Effector memory CD8-positive, alpha-beta T cell (primary cell): ENCODE measurements at regions not wholly inside any gene's neighbourhood (a gene's known extent, or its start where the extent isn't known, plus 50 kb on each side); places are given as distances from the start of the nearest gene placed in this dataset.

Experiments used
- ATAC-seq: fragments of 150-1000 bp; cut with Tn5 transposase; replicated peaks from 2 replicates; pipeline ENCODE4 v1.10.0; 2021; ENCODE audit warnings: mild to moderate bottlenecking, moderate library complexity
- DNase-seq, 3 experiments: peaks; one replicate each; pipeline ENCODE4 v3.0.0; 2021
- H3K27ac Mint-ChIP-seq, 2 donors: one replicate each; pipeline ENCODE4 v1.8.0; 2022; ENCODE audit warnings: mild to moderate bottlenecking in 2 of 2, mixed read lengths in 2 of 2, moderate library complexity in 2 of 2
- H3K27me3 Mint-ChIP-seq, 2 donors: one replicate each; pipeline ENCODE4 v1.8.0; 2022; ENCODE audit warnings: mixed read lengths in 2 of 2
- H3K36me3 Mint-ChIP-seq: one replicate; pipeline ENCODE4 v1.8.0; 2022; ENCODE audit warnings: mild to moderate bottlenecking, moderate library complexity, mixed read lengths; ENCODE audit not compliant: insufficient read depth
- H3K4me1 Mint-ChIP-seq, 2 donors: one replicate each; pipeline ENCODE4 v1.8.0; 2022; ENCODE audit warnings: low read depth in 2 of 2, mixed read lengths in 2 of 2
- H3K4me3 Mint-ChIP-seq, 2 donors: one replicate each; pipeline ENCODE4 v1.8.0; 2022; ENCODE audit warnings: mild to moderate bottlenecking in 2 of 2, mixed read lengths in 2 of 2, moderate library complexity in 2 of 2
- H3K9me3 Mint-ChIP-seq, 2 donors: one replicate each; pipeline ENCODE4 v1.8.0; 2022; ENCODE audit warnings: mixed read lengths in 2 of 2

DNA sequence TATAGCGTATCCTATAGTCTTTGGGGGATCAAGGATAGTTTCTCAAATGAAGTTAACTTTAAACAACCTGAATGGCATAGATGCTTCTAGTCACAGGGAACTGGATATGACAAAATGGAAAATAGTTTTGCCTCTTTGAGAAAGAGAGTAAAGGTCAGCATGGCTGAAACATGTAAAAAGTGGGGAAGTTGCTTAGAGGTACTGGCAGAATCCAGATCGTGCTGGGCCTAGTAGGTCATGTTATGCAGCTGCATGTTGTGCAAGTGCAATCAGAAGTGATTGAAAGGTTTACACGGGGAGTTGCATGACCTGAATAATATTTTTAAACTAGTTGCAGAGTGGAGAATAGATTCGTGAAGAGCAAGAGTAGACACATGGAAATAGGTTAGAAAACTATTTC is 201.1 kb upstream of the HDAC9 start:
- no peak overlapping the region for H3K4me3 Mint-ChIP-seq

DNA sequence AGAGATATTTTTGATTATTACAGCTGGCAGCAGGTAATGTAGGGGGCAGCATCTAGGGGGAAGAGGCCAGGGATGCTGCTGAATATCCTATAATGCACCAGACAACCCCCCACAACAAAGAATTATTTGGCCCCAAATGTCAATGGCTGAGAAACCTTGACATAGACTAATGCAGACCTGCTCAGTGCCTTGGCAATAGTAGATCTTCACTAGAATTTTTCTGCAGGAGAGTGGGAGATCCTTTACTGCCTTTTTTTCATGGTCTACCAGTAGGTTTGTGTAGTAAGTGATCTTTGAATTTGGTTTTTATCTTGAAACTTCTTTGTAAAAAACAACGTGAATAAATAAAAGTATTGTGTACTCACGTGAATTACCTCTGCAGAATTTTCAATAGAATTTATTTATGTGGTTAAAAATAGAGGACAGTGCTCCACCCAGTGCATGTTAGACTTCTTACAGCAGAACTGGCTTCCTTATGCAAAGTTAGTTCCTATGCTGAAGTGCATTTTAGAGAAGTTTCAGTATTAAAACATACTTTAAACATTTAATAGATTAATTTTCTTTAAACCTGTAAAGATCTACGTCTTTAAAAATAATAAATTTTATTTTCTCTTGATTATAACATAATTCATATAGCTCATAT is 199.6 kb upstream of the HDAC9 start:
- no peak for DNase-seq
- no peak for ATAC-seq
- Mint-ChIP-seq H3K9me3 (no peaks in the 10 kb centered on the region), H3K4me1 (peaks cover 19 to 37% of the 10 kb centered on the region in 2 donors), H3K4me3 (peak overlapping the region in 1 of 2 donors; percentile 30), H3K27me3 (no peaks in the 10 kb centered on the region), H3K36me3 (no peaks in the 10 kb centered on the region), H3K27ac (no peak overlapping the region)

More for the DNA sequence above, 201.1 kb upstream of the HDAC9 start:
- DNase-seq (no peak), ATAC-seq (no peak)
- Mint-ChIP-seq H3K9me3 (no peaks in the 10 kb centered on the region), H3K27ac (peak overlapping the region in 1 of 2 donors; percentile 2), H3K36me3 (no peaks in the 10 kb centered on the region), H3K4me1 (peaks cover 31 to 51% of the 10 kb centered on the region in 2 donors), H3K27me3 (no peaks in the 10 kb centered on the region)

DNA sequence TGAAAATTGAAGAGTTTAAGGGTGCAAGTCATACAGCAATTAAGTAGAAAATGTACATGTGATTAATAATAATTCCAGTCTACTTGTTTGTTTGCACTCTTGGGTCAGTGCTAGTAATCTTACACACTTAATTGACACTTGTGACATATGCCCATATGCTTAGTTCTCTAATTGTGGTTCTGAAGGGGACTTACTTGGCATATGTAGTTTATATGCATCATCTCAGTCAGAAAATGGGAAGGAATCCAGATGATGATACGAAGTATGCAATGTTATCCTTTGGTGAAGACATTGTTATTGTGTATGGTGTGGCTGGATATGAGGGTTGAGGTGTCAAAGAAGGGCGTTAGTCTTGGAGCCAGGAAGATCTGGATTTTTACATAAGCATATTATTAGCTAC is 193.5 kb upstream of the HDAC9 start:
- no peak for DNase-seq
- no peaks in the 10 kb centered on the region for H3K27me3 Mint-ChIP-seq
- ATAC-seq: no peak
- H3K4me3 Mint-ChIP-seq: no peak overlapping the region
- H3K36me3 Mint-ChIP-seq: no peaks in the 10 kb centered on the region
- no peak overlapping the region for H3K27ac Mint-ChIP-seq
- peaks cover 4 to 5% of the 10 kb centered on the region in 2 donors for H3K4me1 Mint-ChIP-seq
- no peaks in the 10 kb centered on the region for H3K9me3 Mint-ChIP-seq

DNA sequence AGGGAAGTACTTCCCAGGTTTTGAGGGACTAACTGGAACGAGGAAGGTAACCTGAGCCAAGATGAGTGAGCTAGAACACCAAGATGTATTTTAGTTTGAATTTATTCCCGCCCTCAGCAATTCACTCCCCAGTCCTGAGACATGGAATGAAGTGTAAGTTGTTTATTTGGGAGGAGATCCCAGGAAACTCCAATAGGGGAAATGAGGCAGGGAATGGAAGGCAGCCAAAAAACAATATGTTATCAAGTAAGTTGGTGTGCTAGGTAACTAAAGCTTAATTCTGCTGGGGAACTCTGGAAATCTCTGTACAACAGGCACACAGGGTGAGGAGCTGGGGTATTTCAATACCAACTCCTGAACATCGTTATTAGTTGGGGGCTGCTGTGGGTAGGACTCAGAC is 189.7 kb upstream of the HDAC9 start:
- Mint-ChIP-seq H3K27ac (no peak overlapping the region), H3K4me3 (no peak overlapping the region), H3K36me3 (no peaks in the 10 kb centered on the region), H3K9me3 (no peaks in the 10 kb centered on the region), H3K27me3 (no peaks in the 10 kb centered on the region), H3K4me1 (peaks cover 4 to 6% of the 10 kb centered on the region in 2 donors)
- DNase-seq: no peak
- ATAC-seq: no peak

DNA sequence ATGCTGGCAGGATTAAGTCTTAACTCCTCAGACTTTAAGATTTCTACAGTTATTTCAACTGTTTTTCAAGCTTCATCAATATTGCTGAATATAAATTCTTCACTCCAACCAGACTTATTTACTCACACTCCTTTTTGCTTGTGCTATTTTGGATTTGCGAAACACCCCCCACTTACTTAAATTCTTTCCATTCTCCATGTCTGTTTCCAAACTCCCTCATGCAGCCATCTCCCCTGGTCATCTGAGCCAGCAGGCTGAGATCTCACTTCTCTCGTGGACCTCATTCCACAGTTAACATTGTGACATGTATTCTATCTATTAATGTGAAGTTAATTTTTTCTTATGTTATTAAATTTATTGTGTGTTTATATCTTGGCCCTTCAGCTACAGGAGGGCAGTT is 188.9 kb upstream of the HDAC9 start:
- Mint-ChIP-seq H3K36me3 (no peaks in the 10 kb centered on the region), H3K27ac (no peak overlapping the region), H3K27me3 (no peaks in the 10 kb centered on the region), H3K9me3 (no peaks in the 10 kb centered on the region), H3K4me3 (no peak overlapping the region), H3K4me1 (peaks cover 6 to 10% of the 10 kb centered on the region in 2 donors)
- DNase-seq (no peak), ATAC-seq (no peak)

DNA sequence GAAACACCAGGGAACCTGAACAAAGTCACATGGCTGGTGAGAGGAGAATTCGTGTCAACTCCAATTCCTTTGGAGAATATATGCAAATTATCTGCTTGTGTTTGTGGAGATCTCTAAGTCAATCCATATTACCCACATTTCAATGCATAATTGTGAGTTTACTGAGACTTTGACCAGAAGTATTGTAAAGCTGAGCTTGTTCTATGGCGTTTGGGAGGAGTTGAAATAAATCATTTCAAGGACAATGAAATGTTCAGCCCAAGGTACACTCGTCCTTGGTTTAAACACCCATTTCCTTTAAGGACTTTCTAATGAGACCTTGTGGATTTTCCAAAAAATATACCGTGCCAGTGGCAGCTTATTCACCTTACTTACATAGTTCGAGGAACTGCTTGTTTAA is 186.6 kb upstream of the HDAC9 start:
- Mint-ChIP-seq H3K4me3 (no peak overlapping the region), H3K27me3 (no peaks in the 10 kb centered on the region), H3K27ac (no peak overlapping the region), H3K9me3 (no peaks in the 10 kb centered on the region), H3K4me1 (peaks cover 15 to 18% of the 10 kb centered on the region in 2 donors), H3K36me3 (no peaks in the 10 kb centered on the region)
- ATAC-seq (no peak), DNase-seq (no peak)

DNA sequence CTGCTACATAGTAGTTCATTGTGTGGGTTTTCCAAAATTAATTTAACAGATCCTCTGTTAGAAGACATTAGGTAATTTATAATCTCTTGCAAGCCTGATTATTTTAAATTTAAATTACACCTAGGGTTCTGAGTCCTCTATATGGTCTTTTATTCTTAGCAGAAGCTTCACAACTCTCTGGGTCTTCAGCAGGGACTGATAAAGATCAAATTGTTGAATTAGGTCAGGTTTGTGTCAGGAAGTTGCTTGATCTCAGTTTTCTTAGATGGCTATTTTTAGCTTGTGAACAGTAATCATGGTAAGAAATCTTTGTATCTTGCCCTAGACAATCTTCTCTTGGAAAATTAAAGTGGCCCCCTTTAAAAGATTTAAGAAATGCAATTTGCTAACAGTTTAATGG is 183.1 kb upstream of the HDAC9 start:
- Mint-ChIP-seq H3K27ac (no peak overlapping the region), H3K36me3 (peaks cover 5% of the 10 kb centered on the region), H3K4me1 (peaks cover 22 to 23% of the 10 kb centered on the region in 2 donors), H3K4me3 (peak overlapping the region; percentile 37 to 56), H3K9me3 (no peaks in the 10 kb centered on the region), H3K27me3 (no peaks in the 10 kb centered on the region)
- peak; percentile 63 for ATAC-seq
- DNase-seq: no peak

DNA sequence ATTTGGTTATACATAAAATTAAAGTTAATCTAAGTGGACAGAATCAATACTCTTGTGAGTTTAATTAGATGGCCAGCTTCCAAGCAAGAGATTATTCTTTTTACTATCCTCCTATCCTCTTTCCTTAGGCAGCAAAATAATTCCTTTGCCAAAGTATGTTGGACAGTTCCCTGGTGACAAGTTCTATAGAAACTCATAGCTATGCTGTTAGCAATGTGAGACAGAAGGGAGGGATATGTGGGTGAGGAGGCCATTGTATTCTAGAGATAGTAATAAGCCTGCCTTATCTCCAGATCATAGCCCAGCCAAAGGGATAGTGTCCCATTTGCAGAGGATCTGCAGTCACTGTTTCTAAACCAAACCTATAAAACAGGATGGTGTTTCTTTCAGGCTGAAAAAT is 181.6 kb upstream of the HDAC9 start:
- Mint-ChIP-seq H3K36me3 (peaks cover 5% of the 10 kb centered on the region), H3K4me3 (no peak overlapping the region), H3K27me3 (no peaks in the 10 kb centered on the region), H3K4me1 (peaks cover 23 to 27% of the 10 kb centered on the region in 2 donors), H3K27ac (no peak overlapping the region), H3K9me3 (no peaks in the 10 kb centered on the region)
- DNase-seq (no peak), ATAC-seq (no peak)

DNA sequence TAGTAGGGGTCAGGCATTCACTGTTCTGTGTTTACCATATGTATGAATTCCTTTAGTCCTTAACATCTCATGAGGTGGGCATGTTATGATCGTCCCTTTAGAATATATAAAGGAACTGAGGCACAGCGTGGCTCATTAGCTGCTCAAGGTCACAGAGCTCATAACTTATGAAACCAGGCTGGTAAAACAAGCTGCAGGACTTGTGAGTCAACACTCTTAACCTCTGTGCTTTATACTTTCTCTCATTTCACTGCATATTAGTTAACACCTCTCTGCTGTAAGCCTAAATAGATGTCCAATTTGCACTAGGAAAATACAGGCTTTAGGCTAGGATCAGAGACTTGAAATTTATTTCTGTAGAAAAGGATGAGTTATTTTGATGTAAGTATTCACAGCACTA is 180.3 kb upstream of the HDAC9 start:
- H3K36me3 Mint-ChIP-seq: peaks cover 5% of the 10 kb centered on the region
- H3K27me3 Mint-ChIP-seq: no peaks in the 10 kb centered on the region
- H3K27ac Mint-ChIP-seq: no peak overlapping the region
- no peak for DNase-seq
- no peak overlapping the region for H3K4me3 Mint-ChIP-seq
- no peaks in the 10 kb centered on the region for H3K9me3 Mint-ChIP-seq
- ATAC-seq: no peak
- H3K4me1 Mint-ChIP-seq: peaks cover 26 to 33% of the 10 kb centered on the region in 2 donors

DNA sequence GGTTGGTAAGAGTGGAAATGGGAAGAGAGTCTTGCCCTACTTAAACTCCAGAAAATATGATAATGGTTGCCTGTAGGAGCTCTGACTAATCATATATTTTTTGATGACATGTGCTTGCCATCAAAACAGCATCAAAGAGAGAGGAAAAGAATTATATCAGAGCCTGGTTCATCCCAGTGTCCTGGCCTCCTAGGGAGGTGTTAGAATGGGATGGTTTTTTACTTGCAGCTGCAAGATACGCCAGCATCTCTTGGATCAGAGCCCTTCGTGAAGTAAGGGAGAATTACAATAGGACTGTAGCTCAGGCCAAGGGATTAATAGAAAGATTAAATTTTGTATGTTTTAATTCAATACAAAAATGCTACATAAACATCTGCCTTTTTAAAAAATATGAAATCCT is 177.6 kb upstream of the HDAC9 start:
- peaks cover 5% of the 10 kb centered on the region for H3K36me3 Mint-ChIP-seq
- no peak for DNase-seq
- peaks cover 17 to 27% of the 10 kb centered on the region in 2 donors for H3K4me1 Mint-ChIP-seq
- ATAC-seq: no peak
- H3K27me3 Mint-ChIP-seq: no peaks in the 10 kb centered on the region
- H3K9me3 Mint-ChIP-seq: no peaks in the 10 kb centered on the region
- H3K4me3 Mint-ChIP-seq: no peak overlapping the region
- no peak overlapping the region for H3K27ac Mint-ChIP-seq

DNA sequence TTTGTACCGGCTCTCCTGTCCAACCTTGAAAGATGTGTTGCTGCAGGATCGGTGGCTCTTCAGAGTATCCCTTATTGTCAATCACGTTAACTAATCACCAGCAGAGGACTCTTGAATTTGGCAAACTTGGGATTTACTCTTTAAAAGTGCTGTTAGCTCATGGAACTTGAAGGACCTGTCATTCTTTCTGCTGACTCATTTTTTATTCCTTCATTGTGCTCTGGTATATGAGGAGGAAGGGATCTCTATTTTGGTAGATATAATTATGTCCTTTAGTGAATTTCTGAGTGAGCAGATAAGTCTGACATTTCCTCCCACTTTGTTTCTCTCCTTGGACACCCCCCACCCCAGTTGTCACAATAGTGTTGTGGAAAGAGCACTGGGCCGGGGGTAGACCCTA is 175.1 kb upstream of the HDAC9 start:
- H3K36me3 Mint-ChIP-seq: peaks cover 5% of the 10 kb centered on the region
- no peak overlapping the region for H3K4me3 Mint-ChIP-seq
- peaks cover 10 to 19% of the 10 kb centered on the region in 2 donors for H3K4me1 Mint-ChIP-seq
- no peak for DNase-seq
- H3K27ac Mint-ChIP-seq: no peak overlapping the region
- H3K9me3 Mint-ChIP-seq: no peaks in the 10 kb centered on the region
- no peaks in the 10 kb centered on the region for H3K27me3 Mint-ChIP-seq
- no peak for ATAC-seq

DNA sequence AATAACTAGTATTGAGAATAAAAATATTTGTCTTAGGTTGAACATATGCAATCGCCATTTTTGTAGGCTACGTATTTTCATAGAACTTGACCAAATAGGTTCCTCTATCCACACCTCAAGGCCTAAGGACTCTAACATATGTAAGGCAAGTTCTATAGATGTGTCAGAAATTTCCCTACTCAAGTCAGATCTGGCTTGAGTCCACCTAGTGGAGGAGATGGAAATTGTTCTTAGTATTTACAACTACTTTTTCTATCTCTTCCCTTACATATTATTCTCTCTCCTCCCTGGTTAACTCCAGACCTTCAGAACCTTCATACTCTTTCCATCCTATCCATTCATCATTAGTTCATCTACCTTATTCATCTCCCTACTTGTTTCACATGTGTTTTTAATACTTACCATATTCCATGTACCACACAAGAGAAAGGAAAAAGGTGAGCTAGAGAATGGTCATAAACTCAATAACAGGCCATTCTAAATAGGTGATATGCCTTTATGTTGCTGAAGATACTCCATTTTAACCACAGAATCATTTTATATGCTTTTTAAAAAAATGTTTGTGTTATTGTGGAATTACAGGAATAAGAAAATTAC is 174.5 kb upstream of the HDAC9 start:
- peak in 2 of 3 experiments; percentile 2 to 3 for DNase-seq
- Mint-ChIP-seq H3K36me3 (peaks cover 5% of the 10 kb centered on the region), H3K27ac (no peak overlapping the region), H3K4me1 (peaks cover 10 to 19% of the 10 kb centered on the region in 2 donors), H3K9me3 (no peaks in the 10 kb centered on the region), H3K4me3 (no peak overlapping the region), H3K27me3 (no peaks in the 10 kb centered on the region)
- ATAC-seq: peak; percentile 76

DNA sequence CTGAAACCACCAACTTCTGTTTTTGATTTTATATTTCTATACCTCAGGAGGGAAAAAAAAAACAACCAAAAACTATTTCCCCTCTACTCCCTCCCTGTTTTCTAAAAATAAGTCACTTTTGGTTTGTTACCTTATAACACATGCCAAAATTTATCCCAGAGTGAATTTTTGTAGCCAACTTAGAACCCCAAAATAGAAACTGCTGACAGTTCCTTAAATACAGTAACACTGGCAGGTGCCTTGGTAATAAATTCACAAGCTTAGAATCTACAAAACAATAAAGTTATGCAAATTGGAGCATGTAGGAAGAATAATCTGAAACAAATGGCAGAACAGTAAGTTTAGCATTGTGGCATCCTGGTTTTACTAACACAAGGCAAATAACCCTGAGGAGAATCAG is 165.0 kb upstream of the HDAC9 start:
- H3K4me3 Mint-ChIP-seq: no peak overlapping the region
- H3K4me1 Mint-ChIP-seq: no peaks in the 10 kb centered on the region
- no peak overlapping the region for H3K27ac Mint-ChIP-seq
- no peaks in the 10 kb centered on the region for H3K9me3 Mint-ChIP-seq
- ATAC-seq (no peak), DNase-seq (no peak)
- H3K36me3 Mint-ChIP-seq: peaks cover 3% of the 10 kb centered on the region
- no peaks in the 10 kb centered on the region for H3K27me3 Mint-ChIP-seq

DNA sequence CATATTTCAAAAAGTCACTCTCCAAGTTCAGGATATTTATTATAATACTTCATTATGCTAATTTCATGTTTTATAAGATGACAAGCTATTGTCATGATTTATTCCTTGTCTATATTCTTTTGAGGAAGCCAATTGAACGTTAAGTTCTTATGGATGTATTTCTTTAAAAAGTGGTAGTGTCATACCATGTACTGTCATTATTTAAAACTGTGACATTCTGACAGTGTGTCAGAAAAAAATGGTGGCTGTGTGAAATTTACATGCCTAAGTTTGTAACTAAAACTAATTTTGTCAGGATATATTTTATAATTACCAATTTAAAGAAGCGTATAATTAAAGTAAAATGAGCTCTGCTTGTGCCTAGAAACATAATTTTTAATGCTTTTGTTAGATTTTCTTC is 158.9 kb upstream of the HDAC9 start:
- H3K27ac Mint-ChIP-seq: no peak overlapping the region
- no peak for DNase-seq
- no peaks in the 10 kb centered on the region for H3K9me3 Mint-ChIP-seq
- no peak for ATAC-seq
- no peak overlapping the region for H3K4me3 Mint-ChIP-seq
- H3K27me3 Mint-ChIP-seq: no peaks in the 10 kb centered on the region
- no peaks in the 10 kb centered on the region for H3K4me1 Mint-ChIP-seq
- H3K36me3 Mint-ChIP-seq: peaks cover 2% of the 10 kb centered on the region
